ENCODE measurements at regions not wholly inside any gene's neighbourhood (a gene's known extent, or its start where the extent isn't known, plus 50 kb on each side); places are given as distances from the start of the nearest gene placed in this dataset.
A peak's percentile ranks its signal among the peaks of the same experiment; 100 is the strongest.
"Not testable (repeated sequence)": the region's sequence is repeated elsewhere in the genome, so short reads cannot be mapped to it uniquely, and the experiment has no call there.

DNA sequence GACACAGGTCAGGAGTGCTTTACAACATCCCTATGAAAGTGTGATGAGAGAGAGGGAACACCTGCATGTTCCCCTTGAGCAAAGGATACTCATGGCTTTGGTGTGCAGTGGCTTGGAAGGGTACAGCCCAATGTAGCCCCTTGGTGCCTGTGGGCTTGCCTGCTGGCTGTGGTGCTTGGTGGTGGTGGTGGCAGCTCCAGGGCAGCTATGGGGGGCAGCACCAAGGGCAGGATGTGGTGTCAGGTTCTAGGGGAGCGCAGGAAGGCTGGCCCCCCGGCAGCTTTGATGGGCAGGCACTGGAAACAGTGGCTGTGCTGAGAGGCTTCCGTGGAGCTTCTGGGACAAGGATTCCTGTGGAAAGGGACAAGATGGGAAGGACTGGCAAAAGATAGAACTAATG, 464.0 kb upstream of the ZMIZ1 start:
- DNase-seq = no peak

DNA sequence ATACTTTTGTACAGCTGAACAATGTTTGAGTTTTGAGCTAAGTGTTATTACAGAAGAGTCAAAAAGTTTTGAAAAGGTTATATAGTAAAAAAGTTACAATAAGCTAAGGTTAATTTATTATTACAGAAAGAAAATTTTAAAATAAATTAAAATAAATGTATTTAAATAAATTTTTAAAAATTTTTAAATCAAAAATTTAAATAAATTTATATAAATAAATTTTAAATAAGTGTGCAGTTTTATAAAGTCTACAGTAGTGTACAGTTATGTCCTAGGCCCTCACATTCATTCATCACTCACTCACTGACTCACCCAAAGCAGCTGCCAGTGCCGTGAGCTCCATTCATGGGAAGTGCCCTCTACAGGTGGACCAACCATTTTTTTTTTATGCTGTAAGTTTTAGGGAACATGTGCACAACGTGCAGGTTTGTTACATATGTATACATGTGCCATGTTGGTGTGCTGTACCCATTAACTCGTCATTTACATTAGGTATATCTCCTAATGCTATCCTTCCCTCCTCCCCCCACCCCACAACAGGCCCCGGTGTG, 462.9 kb upstream of the ZMIZ1 start:
- no peak for DNase-seq

DNA sequence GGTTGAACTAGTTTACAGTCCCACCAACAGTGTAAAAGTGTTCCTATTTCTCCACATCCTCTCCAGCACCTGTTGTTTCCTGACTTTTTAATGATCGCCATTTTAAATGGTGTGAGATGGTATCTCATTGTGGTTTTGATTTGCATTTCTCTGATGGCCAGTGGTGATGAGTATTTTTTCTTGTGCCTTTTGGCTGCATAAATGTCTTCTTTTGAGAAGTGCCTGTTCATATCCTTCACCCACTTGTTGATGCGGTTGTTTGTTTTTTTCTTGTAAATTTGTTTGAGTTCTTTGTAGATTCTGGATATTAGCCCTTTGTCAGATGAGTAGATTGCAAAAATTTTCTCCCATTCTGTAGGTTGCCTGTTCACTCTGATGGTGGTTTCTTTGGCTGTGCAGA, 462.0 kb upstream of the ZMIZ1 start:
- DNase-seq = not testable (repeated sequence)

DNA sequence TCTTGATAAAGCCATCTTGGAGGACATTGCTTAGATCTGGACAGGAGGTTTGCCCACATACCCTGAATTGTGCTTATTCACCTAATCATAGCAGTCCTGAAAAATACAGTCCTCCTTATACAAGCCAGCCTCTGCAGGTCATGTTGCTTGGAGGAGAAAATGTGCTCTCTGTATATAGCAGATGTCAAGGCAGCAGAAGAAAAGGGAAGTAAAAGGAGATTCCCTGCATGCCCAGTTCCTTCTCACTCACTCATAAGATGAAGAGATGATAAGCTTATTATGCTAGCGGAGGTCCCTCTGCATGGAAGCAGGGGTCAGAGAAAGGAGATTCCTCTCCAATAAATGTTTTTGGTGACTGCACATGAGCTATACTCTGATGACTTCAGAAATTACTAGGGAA, 458.8 kb upstream of the ZMIZ1 start:
- DNase-seq = no peak

DNA sequence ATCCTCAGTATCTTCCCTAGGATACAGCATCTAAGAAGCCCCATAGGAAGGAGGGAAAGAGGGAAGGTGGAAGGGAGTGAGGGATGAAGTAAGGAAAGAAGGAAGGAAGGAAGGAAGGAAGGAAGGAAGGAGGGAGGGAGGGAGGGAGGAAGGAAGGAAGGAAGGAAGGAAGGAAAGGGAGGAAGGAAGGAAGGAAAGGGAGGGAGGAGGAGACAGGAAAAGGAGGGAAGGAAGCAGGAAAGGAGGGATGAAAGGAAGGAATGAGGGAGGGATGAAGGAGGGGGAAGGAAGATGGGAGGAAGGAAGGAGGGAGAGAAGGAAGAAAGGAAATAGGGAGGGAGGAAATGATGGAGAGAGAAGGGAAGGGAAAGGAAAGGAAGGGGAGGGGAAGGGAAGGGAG, 455.6 kb upstream of the ZMIZ1 start:
- DNase-seq = no peak

DNA sequence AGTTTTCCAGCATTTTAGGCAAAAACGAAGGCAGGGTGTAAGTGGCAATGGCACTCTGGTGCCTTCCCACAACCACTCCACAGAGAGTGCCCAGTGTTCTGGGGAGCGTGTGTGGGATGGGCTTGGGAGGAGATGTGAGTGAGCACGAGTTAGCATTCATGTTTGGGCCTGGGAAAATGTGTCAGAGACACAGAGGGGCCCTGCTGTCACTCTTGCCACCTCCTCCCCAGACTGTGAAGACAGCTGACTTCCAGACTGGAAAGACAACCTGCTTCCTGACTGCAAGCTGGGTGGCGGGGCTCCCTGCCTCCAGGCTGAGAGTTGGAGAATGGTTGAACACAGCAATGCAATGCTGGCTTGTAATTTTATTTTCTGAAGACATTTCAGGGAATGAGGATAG, 454.5 kb upstream of the ZMIZ1 start:
- DNase-seq = no peak

DNA sequence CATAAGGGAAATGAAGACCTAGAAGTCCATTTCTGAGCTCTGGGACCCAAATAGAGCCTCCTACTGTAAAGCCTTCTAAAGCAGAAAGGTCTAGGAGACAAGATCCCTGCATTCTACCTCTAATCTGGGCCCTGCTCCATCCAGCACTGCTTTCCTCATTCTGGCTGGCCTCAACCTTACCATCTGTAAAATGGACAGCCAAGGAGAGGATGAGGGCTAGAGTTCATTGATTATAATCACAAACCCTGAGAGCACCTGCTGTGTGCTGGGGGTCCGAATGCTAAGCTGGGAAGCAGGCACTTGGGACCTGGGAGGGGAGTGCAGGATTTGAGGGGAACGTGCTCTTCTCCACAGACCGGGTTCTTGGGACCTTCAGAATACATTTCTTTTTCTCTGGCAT, 454.0 kb upstream of the ZMIZ1 start:
- DNase-seq = no peak

DNA sequence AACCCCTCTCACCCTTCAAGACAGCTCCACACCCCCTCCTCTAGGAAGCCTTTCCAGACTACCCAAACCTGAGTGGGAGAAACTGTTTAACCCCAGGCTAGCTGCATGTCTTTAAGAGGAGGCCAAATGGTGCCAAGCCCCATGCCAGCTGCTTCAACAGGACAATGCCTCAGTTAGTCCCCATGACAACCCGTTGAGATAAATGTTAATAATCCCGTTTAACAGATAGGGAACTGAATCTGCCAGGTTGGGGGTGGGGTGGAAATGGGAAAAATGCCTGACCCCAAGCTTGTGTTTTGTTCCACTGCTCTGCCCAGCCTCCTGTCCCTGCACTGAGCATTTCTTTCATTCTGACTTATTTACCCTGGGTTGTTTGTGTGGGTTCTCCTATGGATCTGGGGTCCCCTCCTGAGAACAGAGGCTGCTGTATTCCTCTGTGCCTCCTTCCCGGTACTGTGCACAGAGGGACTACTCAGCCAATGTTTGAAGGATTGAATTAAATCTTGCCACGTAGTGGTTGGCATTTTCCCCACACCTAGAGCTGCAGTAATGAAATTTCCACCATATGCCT, 452.6 kb upstream of the ZMIZ1 start:
- no peak for DNase-seq

DNA sequence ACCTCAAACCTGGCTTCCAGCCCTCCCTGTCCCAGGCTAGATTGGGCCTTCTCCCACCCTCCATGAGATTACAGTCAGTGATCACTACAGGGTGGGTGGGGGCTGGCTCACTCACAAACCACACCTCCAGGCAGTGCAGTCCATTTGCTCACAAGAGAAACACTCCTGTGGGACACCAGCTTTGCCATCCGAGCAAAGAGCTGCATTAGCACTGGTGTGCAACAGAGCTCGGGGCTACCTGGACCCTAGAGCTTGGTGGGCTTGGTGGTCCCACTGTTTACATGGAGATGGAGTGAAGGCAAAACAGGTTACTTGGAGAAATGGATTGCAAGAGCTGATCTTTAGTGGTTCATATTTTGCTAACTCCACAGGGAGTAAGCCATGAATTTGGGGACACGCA, 451.7 kb upstream of the ZMIZ1 start:
- DNase-seq = no peak

DNA sequence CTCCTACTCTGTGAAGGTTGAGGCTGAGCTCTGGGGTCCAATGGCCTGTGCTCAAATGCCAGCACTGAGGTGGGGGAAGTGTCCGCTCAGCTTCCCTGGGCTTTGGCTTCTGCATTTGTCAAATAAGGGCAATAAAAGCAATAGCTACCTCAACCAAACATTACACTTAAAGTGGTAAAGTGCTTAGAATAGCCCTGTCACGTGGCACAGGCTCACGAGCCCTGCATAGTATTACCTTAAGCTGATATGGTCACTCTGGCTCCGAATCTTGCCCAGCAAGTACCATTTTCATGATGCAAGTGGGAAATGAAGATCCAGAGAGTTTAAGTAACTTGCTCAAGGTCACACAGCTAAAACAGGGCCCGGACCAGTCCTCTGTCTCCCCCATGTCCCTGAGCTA, 451.1 kb upstream of the ZMIZ1 start:
- no peak for DNase-seq

DNA sequence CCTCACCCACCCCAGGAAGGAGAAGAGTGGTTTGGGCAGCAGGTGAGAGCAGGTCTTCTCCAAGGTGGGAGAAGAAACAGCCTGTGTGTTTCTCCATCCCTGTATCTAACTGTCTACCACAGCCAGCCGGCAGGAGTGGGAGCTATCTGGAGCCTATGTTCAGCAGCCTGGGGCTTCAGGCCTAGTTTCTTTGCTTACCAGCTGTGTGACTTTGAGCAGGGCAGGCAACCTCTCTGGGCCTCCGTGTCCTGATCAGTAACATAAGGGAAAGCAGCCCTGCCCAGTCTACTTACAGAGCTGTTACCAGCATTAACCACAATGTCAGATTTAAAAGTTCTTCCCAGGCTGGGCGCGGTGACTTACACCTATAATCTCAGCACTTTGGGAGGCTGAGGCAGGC, 450.7 kb upstream of the ZMIZ1 start:
- no peak for DNase-seq

DNA sequence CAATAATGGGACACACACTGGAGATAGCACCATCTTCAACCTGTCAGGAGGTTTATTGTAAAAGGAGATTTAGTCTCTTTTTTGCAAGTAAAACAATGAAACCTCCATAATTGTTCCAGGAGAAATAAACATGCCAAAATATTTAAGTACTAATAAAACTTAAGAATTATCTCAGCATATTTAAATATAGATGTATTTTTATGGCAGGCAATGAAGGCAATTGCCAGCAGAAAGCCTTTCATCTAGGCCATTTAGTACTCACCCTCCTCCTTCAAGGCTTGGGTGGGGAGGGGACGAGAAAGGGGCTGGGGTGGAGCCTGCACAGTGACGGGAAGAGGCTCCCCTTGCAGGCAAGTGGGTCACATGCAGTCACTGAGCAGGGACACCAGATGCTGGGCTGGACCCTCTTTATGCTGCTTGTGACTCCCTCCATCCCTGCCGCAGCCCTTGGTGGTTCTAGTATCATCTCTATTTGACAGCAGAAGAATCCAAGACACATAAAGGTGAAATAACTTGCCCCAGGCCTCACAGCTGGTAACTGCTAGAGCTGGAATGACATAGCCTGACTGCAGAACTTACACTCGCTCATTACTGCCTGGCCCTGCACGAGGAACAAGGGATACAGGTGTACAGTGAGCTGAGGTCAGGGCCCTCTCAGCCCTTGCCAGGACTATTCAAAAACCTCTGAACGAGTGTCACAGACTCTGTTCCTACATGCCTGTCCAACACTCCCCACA, 449.5 kb upstream of the ZMIZ1 start:
- no peak for DNase-seq

DNA sequence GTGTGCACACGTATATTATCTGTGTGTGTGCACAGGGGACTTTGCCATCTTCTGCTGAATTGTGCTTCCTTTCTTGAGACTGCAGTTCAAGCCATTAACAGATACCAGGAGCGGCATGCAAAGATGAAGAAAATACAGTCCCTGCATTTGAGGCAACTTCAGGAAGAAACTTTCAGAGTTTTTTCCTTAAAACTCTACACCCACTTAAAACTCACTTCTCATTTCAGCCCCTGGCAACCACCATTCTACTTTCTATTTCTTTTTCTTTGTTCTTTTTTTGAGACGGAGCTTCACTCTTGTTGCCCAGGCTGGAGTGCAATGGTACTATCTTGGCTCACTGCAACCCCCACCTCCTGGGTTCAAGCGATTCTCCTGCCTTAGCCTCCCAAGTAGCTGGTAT, 448.9 kb upstream of the ZMIZ1 start:
- DNase-seq = no peak

DNA sequence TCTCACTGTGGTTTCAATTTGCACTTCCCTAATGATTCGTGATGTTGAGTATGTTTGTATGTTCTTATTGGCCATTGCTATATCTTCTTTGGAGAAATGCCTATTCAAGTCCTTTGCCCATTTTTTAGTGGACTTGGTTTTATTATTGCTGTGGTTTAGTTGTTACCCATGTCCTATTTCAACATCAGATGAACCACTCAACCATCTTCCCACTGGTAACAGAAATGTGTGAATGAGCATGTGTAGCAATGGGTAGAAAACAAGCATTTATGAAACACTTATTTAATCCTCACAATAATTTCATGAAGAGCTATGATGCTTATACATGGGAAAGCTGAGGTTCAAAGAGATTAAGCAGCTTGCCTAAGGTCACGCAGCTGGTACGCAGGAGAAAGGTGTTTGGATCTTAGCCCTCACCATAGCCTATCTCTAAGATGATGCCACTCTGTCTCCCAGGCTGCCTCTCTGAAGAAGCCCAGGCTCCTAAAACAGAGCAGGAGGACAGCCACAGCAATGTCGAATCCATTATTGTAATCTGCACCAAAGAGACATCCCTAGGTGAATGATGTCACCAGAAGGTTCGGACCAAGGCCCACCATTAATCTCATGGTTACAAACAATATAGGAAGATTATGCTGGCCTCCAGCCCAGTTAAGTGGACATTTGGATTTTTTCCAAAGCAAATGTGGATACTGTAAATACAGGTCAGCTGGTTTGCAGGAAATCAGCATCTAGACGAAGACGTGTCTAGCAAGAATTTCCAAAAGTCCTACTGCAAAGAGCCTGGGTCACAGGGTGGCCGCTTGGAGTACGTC, 447.6 kb upstream of the ZMIZ1 start:
- DNase-seq = peak; percentile 56

DNA sequence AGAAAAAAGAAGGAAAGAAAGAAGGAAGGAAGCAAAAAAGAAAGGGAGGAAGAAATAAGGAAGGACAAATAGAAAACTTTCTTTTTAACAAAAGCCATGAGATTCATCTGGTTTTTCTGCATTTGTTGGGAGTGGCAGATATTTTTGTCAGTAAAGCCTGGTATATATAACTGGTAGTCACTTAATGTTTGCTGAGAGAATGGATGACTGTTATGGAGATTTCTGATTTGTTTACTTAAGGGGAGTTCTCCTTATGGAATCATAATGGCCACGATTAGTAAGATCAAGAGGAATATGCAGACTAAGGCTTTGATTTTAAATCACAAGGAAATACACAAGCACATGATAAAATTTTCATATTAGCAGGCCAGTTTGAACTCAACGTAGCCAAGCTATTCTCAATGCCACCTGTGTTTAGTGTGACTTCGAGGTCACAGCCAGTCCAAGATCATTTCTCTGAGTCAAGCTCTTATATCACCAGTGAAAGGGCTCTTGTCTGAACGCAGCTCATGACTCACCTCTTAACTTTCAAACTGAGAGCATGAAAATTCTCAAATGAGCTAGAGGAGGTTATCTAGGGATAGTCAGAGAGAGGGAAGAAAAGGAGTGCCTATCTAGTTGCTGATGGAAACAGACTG, 445.1 kb upstream of the ZMIZ1 start:
- no peak for DNase-seq

DNA sequence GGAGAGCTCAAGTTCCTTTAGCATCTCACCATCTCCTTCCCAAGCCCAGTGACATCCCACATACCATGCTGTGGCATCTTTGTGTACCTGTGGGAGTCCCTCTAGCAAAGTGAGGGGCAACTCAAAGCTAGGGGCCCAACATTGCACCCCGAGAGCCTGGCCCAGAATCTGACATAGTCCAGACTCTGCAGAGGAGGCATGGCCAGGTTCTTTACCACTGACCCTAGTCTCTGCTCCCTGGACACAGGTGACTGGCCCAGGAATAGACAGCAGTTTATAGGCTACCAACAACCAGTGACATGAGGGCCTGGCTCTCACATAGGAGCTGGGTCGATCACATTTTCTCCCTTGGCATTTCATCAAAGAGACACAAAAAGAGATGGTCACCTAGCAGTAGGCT, 444.0 kb upstream of the ZMIZ1 start:
- no peak for DNase-seq

DNA sequence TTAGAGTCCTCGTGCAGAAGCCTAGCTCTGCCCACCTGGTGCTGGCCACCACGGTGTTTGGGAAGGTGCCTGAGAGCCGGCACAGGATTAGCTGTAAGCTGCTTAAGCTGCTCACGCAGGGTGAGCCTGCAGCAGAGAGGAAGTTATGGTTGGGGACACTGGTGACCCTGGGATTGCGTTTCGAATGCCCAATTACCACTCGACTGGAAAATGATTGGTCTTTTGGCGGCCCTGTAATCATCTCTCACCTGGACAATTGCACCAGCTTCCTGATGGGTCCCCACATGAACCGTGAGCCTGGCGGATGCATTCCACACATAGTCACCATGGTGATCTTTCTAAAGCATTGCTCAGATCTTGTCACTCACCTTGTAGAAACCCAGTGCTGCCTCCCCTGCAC, 442.3 kb upstream of the ZMIZ1 start:
- DNase-seq = no peak

DNA sequence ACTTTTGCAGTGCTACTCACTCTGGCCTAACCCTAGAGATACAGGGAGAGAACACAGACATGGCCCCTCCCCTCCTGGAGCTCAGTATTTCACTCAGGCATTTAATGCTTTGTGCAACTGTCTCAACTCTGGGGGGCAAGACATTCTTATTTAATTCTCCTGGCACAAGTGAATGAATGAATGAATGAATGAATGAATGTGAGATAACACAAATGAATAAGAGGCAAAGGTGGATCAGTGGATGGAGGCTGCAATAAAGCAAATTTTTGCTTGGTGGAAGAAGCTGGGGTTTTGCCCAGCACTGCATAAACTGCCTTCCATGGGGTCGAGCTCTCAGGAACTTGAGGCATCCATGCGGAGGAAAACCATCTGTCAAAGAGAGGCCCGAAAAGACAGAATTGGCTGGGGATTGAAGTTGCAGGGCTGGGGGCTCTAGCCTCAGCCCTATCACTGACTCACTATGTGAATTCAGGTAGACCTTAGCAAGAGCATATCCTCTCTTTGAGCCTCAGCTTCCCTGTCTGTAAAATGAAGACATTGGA, 441.4 kb upstream of the ZMIZ1 start:
- DNase-seq = no peak

DNA sequence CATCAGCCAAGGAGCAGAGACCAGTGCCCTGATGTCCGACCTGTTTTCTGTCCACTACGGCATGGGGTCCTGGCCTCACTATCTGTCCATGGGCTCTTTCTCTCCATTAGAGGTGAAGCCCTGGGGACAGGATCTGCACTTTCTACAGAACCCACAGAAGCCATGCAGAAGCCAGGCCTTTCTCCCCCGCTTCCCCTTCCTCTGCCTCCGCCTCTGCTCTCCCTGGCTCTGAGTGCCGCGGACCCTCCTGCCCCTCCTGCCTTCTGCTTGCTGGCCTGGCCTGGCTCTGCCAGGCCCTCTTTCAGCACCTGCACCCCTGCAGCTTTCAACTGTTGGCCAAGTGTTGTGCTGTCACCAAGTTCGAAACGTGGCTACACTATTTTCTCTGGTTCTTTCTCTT, 439.8 kb upstream of the ZMIZ1 start:
- no peak for DNase-seq

DNA sequence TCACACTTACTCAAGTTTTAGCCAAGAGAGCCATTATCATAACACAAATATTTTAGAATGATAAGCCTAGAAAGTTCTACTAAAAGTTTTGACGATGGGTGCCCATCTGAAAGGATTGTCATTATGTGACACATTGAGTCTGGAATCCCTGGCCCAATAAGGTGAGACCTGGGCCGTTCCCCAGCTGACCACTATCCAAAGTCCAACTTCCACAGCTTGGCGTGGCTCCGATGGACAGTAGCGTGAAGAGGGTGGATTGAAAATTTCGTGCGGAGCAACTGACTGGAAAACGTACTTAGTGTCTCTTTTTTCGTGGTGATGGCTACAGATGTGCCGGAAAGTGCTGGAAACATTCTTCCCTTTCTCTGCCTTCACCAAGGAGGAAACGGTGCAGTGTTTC, 439.0 kb upstream of the ZMIZ1 start:
- no peak for DNase-seq

DNA sequence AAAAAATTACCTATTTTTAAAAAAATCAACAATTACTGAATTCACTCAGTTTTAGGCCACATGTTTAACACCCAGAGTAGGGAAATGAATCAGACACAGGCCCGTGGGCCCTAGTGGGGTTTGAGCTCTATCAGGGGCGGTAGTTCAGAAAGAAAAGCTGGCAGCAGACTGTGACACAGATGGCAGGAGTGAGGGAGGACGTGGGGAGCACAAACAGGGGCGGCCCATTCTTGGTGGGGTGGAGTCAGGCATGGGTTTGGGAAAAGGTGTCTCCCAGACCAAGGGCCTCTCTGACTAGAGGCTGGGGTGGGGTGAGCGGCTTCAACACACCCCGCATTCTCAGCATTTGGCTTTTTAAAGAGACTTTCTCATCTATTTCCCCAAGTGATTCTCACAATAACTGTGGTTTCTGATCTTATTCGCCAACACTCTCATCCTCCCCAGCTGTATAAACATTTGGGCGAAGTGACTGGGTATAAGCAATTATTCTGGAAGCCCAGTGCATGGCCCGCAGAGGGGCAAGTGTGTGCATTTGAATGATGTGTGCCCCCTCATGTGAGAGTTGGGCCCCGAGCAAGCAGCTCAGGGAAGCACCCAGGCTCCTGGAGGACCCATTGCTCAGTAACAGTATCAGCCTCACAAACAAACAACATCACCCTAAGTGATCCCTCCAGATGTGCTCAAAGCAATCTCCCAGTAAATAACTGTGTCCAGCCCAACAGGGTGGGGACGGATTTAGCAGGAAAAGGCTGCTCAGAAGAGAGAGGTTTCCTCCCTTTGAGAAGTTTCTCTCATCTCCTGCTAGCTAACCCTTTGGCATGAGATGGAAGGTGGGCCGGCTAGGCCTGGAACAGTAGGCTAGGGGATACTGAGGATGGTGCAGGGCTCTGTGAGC, 437.6 kb upstream of the ZMIZ1 start:
- no peak for DNase-seq

DNA sequence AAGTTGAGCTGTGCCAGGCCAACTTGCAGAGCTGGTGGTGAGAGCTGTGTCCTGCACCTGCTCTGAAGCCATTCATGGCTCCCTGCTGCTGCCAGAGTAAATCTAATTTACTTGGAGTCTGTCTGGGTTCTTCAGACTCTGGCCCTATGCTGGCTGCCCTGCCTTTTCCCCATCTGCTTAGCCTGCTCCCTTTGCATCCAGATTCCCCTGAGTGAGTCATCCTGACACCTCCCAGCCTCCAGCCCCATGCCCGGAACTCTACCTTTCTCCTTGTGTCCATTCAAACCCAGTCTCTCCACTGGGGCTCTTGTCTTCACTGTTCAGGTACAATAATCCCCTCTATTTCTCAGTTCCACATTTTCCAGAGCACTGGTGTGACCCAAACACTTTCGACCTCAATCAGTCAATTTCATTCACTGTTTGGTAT, 434.4 kb upstream of the ZMIZ1 start:
- DNase-seq = no peak
